Hepatocyte (in vitro differentiated cells): ENCODE measurements at regions not wholly inside any gene's neighbourhood (a gene's known extent, or its start where the extent isn't known, plus 50 kb on each side); places are given as distances from the start of the nearest gene placed in this dataset.
A peak's percentile ranks its signal among the peaks of the same experiment; 100 is the strongest.

Experiments used
- DNase-seq: peaks from one replicate; pipeline ENCODE4 v3.0.0-alpha.2; 2016; ENCODE audit warnings: low spot score
- H2AFZ ChIP-seq: fragments of 200-600 bp; sonication (generic); 2 replicates; pipeline ENCODE4 v1.6.0; 2016; ENCODE audit warnings: antibody characterized with exemption, mild to moderate bottlenecking
- H3K27ac ChIP-seq: fragments of 200-600 bp; sonication (generic); 2 replicates; pipeline ENCODE4 v1.5.1; 2016; ENCODE audit warnings: mild to moderate bottlenecking
- H3K27me3 ChIP-seq: fragments of 200-600 bp; sonication (generic); 2 replicates; pipeline ENCODE4 v1.6.1; 2016
- H3K36me3 ChIP-seq: fragments of 200-600 bp; sonication (generic); replicated peaks from 2 replicates; pipeline ENCODE4 v1.5.1; 2016; ENCODE audit warnings: low read depth; ENCODE audit not compliant: insufficient read depth
- H3K4me1 ChIP-seq: fragments of 200-600 bp; sonication (generic); 2 replicates; pipeline ENCODE4 v1.5.1; 2016; ENCODE audit warnings: mild to moderate bottlenecking, moderate library complexity; ENCODE audit not compliant: insufficient read depth
- H3K4me2 ChIP-seq: fragments of 200-600 bp; sonication (generic); 2 replicates; pipeline ENCODE4 v1.6.0; 2016
- H3K4me3 ChIP-seq: fragments of 200-600 bp; sonication (generic); 2 replicates; pipeline ENCODE4 v1.5.1; 2016; ENCODE audit warnings: mild to moderate bottlenecking
- H3K79me2 ChIP-seq: fragments of 200-600 bp; sonication (generic); 2 replicates; pipeline ENCODE4 v1.6.0; 2017; ENCODE audit warnings: mild to moderate bottlenecking
- H3K9me2 ChIP-seq: fragments of 200-600 bp; sonication (generic); replicated peaks from 2 replicates; pipeline ENCODE4 v1.6.0; 2017; ENCODE audit warnings: mild to moderate bottlenecking; ENCODE audit not compliant: insufficient read depth
- H3K9me3 ChIP-seq: fragments of 200-600 bp; sonication (generic); 2 replicates; pipeline ENCODE4 v1.5.1; 2016; ENCODE audit warnings: low read depth, mild to moderate bottlenecking
- H4K20me1 ChIP-seq: fragments of 200-600 bp; sonication (generic); 2 replicates; pipeline ENCODE4 v1.6.0; 2016; ENCODE audit warnings: mild to moderate bottlenecking; ENCODE audit not compliant: insufficient read depth, poor library complexity, severe bottlenecking
- EZH2 ChIP-seq: fragments of 200-600 bp; sonication (generic); IDR thresholded peaks from 2 replicates; pipeline ENCODE4 v1.6.1; 2016; ENCODE audit warnings: antibody characterized with exemption, mild to moderate bottlenecking, borderline replicate concordance
- EZH2phosphoT487 ChIP-seq: fragments of 200-600 bp; sonication (generic); IDR thresholded peaks from one replicate; pipeline ENCODE4 v1.6.1; 2018; ENCODE audit warnings: antibody characterized with exemption, mild to moderate bottlenecking, low read depth, moderate library complexity; ENCODE audit not compliant: unreplicated experiment, severe bottlenecking
- WGBS: methylation state at CpG from one replicate; pipeline ENCODE4 v1.1.6; 2016; ENCODE audit warnings: low lambda C conversion rate; ENCODE audit errors: missing lambda C conversion rate; 5-methylcytosine and 5-hydroxymethylcytosine counted together
- TF ChIP-seq, protein P1 (sequence below): fragments of 200-600 bp; sonication (generic); IDR thresholded peaks from 2 replicates; pipeline ENCODE4 v1.5.1; 2016; ENCODE audit warnings: antibody characterized with exemption, mild to moderate bottlenecking; ENCODE audit not compliant: poor library complexity

DNA sequence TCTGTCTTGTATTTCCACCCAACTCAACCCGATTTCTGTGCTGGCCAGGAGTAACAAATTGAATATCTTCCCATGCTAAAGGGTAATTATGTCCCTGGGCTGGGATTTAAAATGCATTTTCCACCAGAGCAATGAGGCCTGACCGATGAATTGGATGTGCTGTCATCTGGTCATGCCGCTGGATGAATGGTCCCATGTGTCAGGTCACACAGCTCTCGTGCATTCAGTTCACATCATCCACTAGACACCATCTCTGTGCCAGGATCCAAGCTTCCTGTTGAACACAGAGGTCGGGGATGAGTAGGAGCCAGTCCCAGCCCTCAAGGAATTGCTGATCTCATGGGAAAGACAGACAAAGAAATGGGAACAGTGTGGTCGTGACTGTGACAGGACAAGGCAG lies 200.8 kb downstream of the ADRA2A start:
- Histone ChIP-seq H3K4me3 (no peak overlapping the region), H3K27ac (no peak overlapping the region), H3K79me2 (no peaks in the 10 kb centered on the region), H3K27me3 (peaks cover 7% of the 10 kb centered on the region), H2AFZ (no peak overlapping the region), H4K20me1 (no peaks in the 10 kb centered on the region), H3K4me1 (no peaks in the 10 kb centered on the region), H3K4me2 (no peak overlapping the region), H3K36me3 (no peaks in the 10 kb centered on the region), H3K9me2 (no peaks in the 10 kb centered on the region), H3K9me3 (no peaks in the 10 kb centered on the region)
- WGBS: 85% methylated on average over 6 of the region's 6 CpGs
- TF ChIP-seq, protein P1, sequence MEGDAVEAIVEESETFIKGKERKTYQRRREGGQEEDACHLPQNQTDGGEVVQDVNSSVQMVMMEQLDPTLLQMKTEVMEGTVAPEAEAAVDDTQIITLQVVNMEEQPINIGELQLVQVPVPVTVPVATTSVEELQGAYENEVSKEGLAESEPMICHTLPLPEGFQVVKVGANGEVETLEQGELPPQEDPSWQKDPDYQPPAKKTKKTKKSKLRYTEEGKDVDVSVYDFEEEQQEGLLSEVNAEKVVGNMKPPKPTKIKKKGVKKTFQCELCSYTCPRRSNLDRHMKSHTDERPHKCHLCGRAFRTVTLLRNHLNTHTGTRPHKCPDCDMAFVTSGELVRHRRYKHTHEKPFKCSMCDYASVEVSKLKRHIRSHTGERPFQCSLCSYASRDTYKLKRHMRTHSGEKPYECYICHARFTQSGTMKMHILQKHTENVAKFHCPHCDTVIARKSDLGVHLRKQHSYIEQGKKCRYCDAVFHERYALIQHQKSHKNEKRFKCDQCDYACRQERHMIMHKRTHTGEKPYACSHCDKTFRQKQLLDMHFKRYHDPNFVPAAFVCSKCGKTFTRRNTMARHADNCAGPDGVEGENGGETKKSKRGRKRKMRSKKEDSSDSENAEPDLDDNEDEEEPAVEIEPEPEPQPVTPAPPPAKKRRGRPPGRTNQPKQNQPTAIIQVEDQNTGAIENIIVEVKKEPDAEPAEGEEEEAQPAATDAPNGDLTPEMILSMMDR: no peak
- TF ChIP-seq EZH2phosphoT487 (no peak), EZH2 (no peak)
- DNase-seq: no peak

DNA sequence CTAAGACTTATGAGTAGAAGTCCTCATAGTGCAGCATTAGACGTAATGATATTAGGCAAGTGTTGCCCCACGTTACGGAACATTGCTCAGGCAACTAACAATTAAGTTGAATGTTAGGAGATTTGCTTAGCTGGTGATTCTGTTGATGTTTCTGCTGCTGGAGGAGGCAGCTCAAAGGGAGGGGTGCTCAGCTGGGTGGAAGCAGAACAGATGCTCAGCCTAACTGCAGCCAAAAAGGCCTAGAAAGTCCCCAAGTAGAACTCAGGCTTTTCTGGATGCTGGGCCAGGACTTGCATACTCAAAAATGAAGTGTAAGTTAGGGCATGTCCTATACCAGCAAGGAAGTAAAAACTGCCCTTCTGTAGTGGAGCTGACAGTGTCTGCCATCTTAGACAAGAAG lies 201.4 kb downstream of the ADRA2A start:
- H3K27ac ChIP-seq: no peak overlapping the region
- H3K9me2 ChIP-seq: no peaks in the 10 kb centered on the region
- no peaks in the 10 kb centered on the region for H3K79me2 ChIP-seq
- no peak overlapping the region for H3K4me2 ChIP-seq
- H2AFZ ChIP-seq: no peak overlapping the region
- TF ChIP-seq, protein P1: no peak
- H3K4me3 ChIP-seq: no peak overlapping the region
- no peak for DNase-seq
- H4K20me1 ChIP-seq: no peaks in the 10 kb centered on the region
- H3K36me3 ChIP-seq: no peaks in the 10 kb centered on the region
- peaks cover 7% of the 10 kb centered on the region for H3K27me3 ChIP-seq
- no peaks in the 10 kb centered on the region for H3K4me1 ChIP-seq
- no peaks in the 10 kb centered on the region for H3K9me3 ChIP-seq
- 94% methylated on average over 3 of the region's 3 CpGs for WGBS

DNA sequence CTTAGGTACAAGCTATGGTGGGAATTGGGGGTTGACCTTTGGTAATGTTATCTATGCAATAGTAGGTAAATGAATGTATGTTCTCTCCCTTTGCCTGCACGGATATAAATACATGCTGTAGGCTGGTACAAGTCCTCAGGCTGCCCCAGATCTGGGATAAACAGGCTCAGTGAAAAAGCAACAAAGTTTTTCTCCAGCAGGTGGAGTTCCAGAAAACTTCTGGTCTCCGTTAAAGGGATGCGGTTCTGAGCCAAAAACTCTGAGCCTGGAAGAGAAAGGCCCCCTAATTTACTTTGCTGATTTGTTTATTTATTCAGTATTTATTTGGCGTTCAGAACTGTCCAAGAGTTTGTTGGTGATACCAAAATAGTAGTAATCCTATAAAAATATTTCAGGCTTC lies 204.7 kb downstream of the ADRA2A start:
- WGBS: 30% methylated on average over 4 of the region's 4 CpGs
- peak; percentile 41 for DNase-seq
- Histone ChIP-seq H4K20me1 (no peaks in the 10 kb centered on the region), H3K4me1 (no peaks in the 10 kb centered on the region), H2AFZ (no peak overlapping the region), H3K27ac (no peak overlapping the region), H3K36me3 (no peaks in the 10 kb centered on the region), H3K9me2 (no peaks in the 10 kb centered on the region), H3K27me3 (no peaks in the 10 kb centered on the region), H3K4me2 (no peak overlapping the region), H3K79me2 (no peaks in the 10 kb centered on the region), H3K4me3 (no peak overlapping the region), H3K9me3 (no peaks in the 10 kb centered on the region)
- TF ChIP-seq EZH2phosphoT487: no peak
- TF ChIP-seq, protein P1: peak; percentile 56

DNA sequence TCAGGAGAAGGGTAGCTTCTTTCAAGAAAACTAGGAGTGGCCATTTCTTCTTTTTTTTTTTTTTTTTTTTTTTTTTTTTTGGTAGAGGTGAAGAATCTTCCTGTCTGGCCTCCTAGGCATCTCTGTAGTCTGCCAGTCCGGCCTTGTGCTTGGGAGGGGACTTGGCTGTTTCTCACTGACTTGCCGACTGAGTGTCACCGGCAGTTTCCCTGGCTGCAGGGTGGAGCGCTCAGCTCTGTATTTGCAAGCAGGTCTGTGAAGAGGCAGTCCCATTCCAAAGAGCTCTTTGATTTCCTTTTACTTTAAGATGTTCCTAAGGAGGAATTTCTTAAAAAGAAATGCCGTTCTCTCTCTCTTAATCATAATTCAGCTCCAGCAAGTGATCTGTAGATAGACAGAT lies 212.6 kb downstream of the ADRA2A start:
- no peak for DNase-seq
- H3K36me3 ChIP-seq: no peaks in the 10 kb centered on the region
- H3K4me1 ChIP-seq: no peaks in the 10 kb centered on the region
- H3K4me3 ChIP-seq: no peak overlapping the region
- H3K27me3 ChIP-seq: no peaks in the 10 kb centered on the region
- H4K20me1 ChIP-seq: no peaks in the 10 kb centered on the region
- 87% methylated on average over 5 of the region's 5 CpGs for WGBS
- no peaks in the 10 kb centered on the region for H3K79me2 ChIP-seq
- no peaks in the 10 kb centered on the region for H3K9me2 ChIP-seq
- H3K9me3 ChIP-seq: no peaks in the 10 kb centered on the region
- H3K4me2 ChIP-seq: no peak overlapping the region
- H3K27ac ChIP-seq: no peak overlapping the region
- no peak overlapping the region for H2AFZ ChIP-seq
- TF ChIP-seq, protein P1: no peak
- TF ChIP-seq EZH2: no peak
- TF ChIP-seq EZH2phosphoT487: no peak
